ENCODE measurements at regions not wholly inside any gene's neighbourhood (a gene's known extent, or its start where the extent isn't known, plus 50 kb on each side); places are given as distances from the start of the nearest gene placed in this dataset.

DNA sequence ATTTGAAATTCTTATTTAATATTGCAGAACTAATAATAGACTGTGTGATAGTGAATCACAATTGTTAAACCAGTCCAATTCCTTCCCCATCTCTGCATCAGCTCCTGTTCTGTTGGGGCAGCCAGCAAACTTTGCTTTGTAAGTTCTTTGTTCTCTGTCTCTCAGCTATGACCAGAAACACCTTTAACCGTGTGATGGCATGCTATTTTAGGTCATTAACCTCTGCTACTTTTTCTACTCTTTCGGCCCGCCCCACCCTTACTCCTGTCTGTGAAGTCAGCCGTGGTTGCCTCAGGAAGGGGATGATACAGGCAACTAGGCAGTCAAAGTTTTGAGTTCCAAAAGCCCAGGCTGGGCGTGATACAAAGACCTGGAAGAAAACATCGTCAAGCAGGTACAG lies 51.3 kb upstream of the EGFL6 start:
- Mint-ChIP-seq H3K9me3 (peaks cover 30% of the 10 kb centered on the region), H3K4me1 (no peaks in the 10 kb centered on the region), H3K36me3 (ENCODE audit: low read depth) (no peaks in the 10 kb centered on the region), H3K4me3 (no peak overlapping the region), H3K27ac (no peak overlapping the region), H3K27me3 (ENCODE audit: low read depth, poor library complexity) (no peaks in the 10 kb centered on the region)
- DNase-seq = no peak
- TF ChIP-seq, protein P1, sequence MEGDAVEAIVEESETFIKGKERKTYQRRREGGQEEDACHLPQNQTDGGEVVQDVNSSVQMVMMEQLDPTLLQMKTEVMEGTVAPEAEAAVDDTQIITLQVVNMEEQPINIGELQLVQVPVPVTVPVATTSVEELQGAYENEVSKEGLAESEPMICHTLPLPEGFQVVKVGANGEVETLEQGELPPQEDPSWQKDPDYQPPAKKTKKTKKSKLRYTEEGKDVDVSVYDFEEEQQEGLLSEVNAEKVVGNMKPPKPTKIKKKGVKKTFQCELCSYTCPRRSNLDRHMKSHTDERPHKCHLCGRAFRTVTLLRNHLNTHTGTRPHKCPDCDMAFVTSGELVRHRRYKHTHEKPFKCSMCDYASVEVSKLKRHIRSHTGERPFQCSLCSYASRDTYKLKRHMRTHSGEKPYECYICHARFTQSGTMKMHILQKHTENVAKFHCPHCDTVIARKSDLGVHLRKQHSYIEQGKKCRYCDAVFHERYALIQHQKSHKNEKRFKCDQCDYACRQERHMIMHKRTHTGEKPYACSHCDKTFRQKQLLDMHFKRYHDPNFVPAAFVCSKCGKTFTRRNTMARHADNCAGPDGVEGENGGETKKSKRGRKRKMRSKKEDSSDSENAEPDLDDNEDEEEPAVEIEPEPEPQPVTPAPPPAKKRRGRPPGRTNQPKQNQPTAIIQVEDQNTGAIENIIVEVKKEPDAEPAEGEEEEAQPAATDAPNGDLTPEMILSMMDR (IDR thresholded peaks at IDR 0.05) = no peak

GRCh38 chrX:13515211-13515930 lies 54.0 kb upstream of the EGFL6 start:
- Mint-ChIP-seq H3K4me1 (peaks cover 10% of the 10 kb centered on the region), H3K27ac (no peak overlapping the region), H3K4me3 (no peak overlapping the region), H3K27me3 (ENCODE audit: low read depth, poor library complexity) (no peaks in the 10 kb centered on the region), H3K9me3 (peaks cover 36% of the 10 kb centered on the region), H3K36me3 (ENCODE audit: low read depth) (no peaks in the 10 kb centered on the region)
- DNase-seq = no peak
- TF ChIP-seq, protein P1 (IDR thresholded peaks at IDR 0.05) = no peak

- DNase-seq = no peak
- H3K36me3 Mint-ChIP-seq (ENCODE audit: low read depth) = no peaks in the 10 kb centered on the region
- no peak overlapping the region for H3K4me3 Mint-ChIP-seq
- H3K9me3 Mint-ChIP-seq = peaks cover 24% of the 10 kb centered on the region
- H3K27me3 Mint-ChIP-seq (ENCODE audit: low read depth, poor library complexity) = no peaks in the 10 kb centered on the region
- peaks cover 10% of the 10 kb centered on the region for H3K4me1 Mint-ChIP-seq
- no peak overlapping the region for H3K27ac Mint-ChIP-seq
- TF ChIP-seq, protein P1 (IDR thresholded peaks at IDR 0.05) = no peak
These were observed 57.5 kb upstream of the EGFL6 start for GRCh38 chrX:13511944-13512330.

GRCh38 chrX:13511241-13511943 lies 58.0 kb upstream of the EGFL6 start:
- TF ChIP-seq, protein P1 (IDR thresholded peaks at IDR 0.05) = no peak
- Mint-ChIP-seq H3K4me1 (peaks cover 10% of the 10 kb centered on the region), H3K9me3 (peaks cover 24% of the 10 kb centered on the region), H3K27ac (no peak overlapping the region), H3K36me3 (ENCODE audit: low read depth) (no peaks in the 10 kb centered on the region), H3K4me3 (no peak overlapping the region), H3K27me3 (ENCODE audit: low read depth, poor library complexity) (no peaks in the 10 kb centered on the region)
- DNase-seq = no peak

GRCh38 chrX:13507893-13508292 lies 61.5 kb upstream of the EGFL6 start:
- no peak overlapping the region for H3K4me3 Mint-ChIP-seq
- TF ChIP-seq, protein P1 (IDR thresholded peaks at IDR 0.05) = no peak
- no peak overlapping the region for H3K27ac Mint-ChIP-seq
- H3K4me1 Mint-ChIP-seq = peaks cover 10% of the 10 kb centered on the region
- no peaks in the 10 kb centered on the region for H3K36me3 Mint-ChIP-seq (ENCODE audit: low read depth)
- H3K9me3 Mint-ChIP-seq = peaks cover 23% of the 10 kb centered on the region
- peaks cover 3% of the 10 kb centered on the region for H3K27me3 Mint-ChIP-seq (ENCODE audit: low read depth, poor library complexity)
- DNase-seq = no peak

Measured in nephron progenitor cell (in vitro differentiated cells).